D721Med (cell line): ENCODE measurements at regions not wholly inside any gene's neighbourhood (a gene's known extent, or its start where the extent isn't known, plus 50 kb on each side); places are given as distances from the start of the nearest gene placed in this dataset.
"Not testable (repeated sequence)": the region's sequence is repeated elsewhere in the genome, so short reads cannot be mapped to it uniquely, and the experiment has no call there.

ENCODE experiments used
- DNase-seq: peaks from one replicate; pipeline ENCODE4 v3.0.0; 2011; ENCODE audit warnings: low spot score; ENCODE audit not compliant: insufficient read length
- FAIRE-seq: peaks from 2 replicates; lab custom pipeline; 2011; peaks lifted over from hg19 to GRCh38; lab: Jason Lieb, UNC
- CTCF ChIP-seq: IDR thresholded peaks from 2 replicates; pipeline ENCODE4 v1.5.1; 2012; ENCODE audit warnings: mild to moderate bottlenecking, control low read depth; ENCODE audit not compliant: insufficient read depth; ENCODE audit errors: missing control alignments

DNA sequence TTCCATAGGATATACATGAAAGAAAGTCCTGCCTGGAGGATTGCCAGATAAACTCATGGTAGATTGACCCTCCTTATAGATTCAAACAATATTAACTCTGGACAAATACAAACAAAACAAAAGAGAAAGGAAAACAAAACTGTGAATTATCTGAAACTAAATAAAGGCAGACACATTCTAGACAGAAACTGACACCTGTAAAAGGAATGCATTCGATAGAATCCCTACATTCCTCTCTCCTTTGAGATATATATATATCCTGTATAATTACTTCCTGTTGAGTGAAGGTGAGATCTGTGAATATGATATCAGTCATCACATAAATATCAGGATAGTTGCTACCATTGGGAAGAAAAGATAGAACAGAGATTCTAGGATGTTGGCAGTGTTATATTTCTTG, 948.4 kb upstream of the ATXN7L3B start:
- FAIRE-seq (no peak), DNase-seq (no peak)
- no peak for TF ChIP-seq CTCF

GRCh38 chr12:73598626-73599025, 939.0 kb upstream of the ATXN7L3B start:
- no peak for FAIRE-seq
- DNase-seq, result no peak
- no peak for TF ChIP-seq CTCF

DNA sequence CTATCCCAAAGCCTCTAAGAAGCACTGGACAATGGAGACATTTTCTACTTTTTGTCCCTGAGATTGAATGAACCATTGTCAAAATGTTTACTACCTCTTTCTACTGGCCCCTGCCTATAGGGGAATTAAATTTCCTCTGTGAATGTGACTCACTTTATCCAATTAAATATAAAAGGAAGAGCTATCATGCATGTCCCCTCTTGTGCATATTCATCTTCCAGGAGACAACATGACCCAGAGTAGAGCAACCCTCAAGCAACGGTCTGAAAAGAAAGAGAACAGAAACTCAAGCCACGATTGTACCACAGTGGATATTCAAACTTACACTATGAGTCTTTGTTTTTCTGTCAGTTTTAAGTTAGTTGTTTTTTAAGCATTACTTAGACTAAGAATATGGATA, 938.4 kb upstream of the ATXN7L3B start:
- no peak for TF ChIP-seq CTCF
- DNase-seq (no peak), FAIRE-seq (no peak)

- not testable (repeated sequence) for FAIRE-seq, DNase-seq
These were observed 931.7 kb upstream of the ATXN7L3B start for GRCh38 chr12:73605925-73606324.

DNA sequence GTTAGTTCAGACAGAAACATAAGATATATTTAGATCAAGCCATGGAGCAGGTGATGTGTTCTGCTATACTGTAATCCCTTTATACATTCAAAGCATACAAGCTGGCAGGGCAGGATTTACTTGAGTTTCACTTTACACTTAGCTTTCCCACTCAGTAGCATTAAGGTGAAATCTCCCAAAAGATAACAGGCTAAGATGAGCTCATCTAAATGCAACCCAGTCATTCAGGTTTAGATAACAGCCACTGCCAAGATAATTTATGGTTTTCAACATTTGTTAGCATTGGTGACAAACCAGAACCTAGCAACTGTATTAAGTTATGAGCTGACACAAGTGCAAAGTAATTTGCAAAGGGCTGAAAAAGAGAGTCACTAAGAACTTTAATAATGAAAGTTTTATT, 925.1 kb upstream of the ATXN7L3B start:
- no peak for DNase-seq
- TF ChIP-seq CTCF, result no peak
- FAIRE-seq, result no peak

- no peak for FAIRE-seq
- DNase-seq, result no peak
- TF ChIP-seq CTCF, result no peak
These were observed 914.2 kb upstream of the ATXN7L3B start for GRCh38 chr12:73623421-73623820.

GRCh38 chr12:73625226-73625625, 912.4 kb upstream of the ATXN7L3B start:
- no peak for TF ChIP-seq CTCF
- no peak for FAIRE-seq
- DNase-seq, result no peak

DNA sequence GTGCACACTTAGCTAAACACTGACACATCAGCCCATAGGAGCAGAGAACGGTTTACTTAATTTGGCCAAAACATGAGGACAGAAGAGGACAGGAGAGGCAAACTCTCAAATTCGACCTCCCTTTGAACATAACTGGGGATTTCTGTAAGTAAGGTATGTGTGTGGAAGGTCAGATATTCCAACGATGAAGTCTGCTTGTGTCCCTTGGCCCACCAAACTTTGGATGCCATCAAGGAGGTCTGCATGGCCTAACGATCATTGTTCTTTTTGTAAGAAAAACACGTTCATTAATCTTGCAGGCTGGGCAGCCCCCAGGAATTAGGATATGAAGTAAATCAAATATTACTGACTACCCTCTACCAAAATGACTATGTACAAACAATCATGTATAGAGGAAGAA, 908.5 kb upstream of the ATXN7L3B start:
- DNase-seq, result no peak
- no peak for FAIRE-seq
- no peak for TF ChIP-seq CTCF
